GM19025 (cell line): ENCODE measurements at regions not wholly inside any gene's neighbourhood (a gene's known extent, or its start where the extent isn't known, plus 50 kb on each side); places are given as distances from the start of the nearest gene placed in this dataset.
A peak's percentile ranks its signal among the peaks of the same experiment; 100 is the strongest.

Experiments
- ATAC-seq: cut with Tn5 transposase; IDR thresholded peaks from one replicate; pipeline ENCODE4 v1.9.1; 2021; ENCODE audit warnings: mild to moderate bottlenecking, low read depth, moderate library complexity; ENCODE audit not compliant: unreplicated experiment

GRCh38 chrX:39309721-39310152, 508.5 kb downstream of the MID1IP1 start:
- no peak for ATAC-seq

- ATAC-seq = no peak
Observed at GRCh38 chrX:39310891-39311290, 509.6 kb downstream of the MID1IP1 start.

GRCh38 chrX:39311646-39312045, 510.4 kb downstream of the MID1IP1 start:
- ATAC-seq = no peak

- ATAC-seq = no peak
Observed at GRCh38 chrX:39313146-39313545, 511.9 kb downstream of the MID1IP1 start.

GRCh38 chrX:39318506-39319343, 517.5 kb downstream of the MID1IP1 start:
- ATAC-seq = no peak

- no peak for ATAC-seq
Observed at GRCh38 chrX:39320165-39320564, 518.9 kb downstream of the MID1IP1 start.

- no peak for ATAC-seq
Observed at GRCh38 chrX:39322496-39322895, 521.2 kb downstream of the MID1IP1 start.

GRCh38 chrX:39324233-39324930, 523.1 kb downstream of the MID1IP1 start:
- no peak for ATAC-seq

GRCh38 chrX:39327255-39327654, 526.0 kb downstream of the MID1IP1 start:
- ATAC-seq = no peak

GRCh38 chrX:39327705-39328104, 526.4 kb downstream of the MID1IP1 start:
- ATAC-seq = no peak

- no peak for ATAC-seq
Observed at GRCh38 chrX:39328661-39329060, 527.4 kb downstream of the MID1IP1 start.

GRCh38 chrX:39331082-39331704, 529.9 kb downstream of the MID1IP1 start:
- no peak for ATAC-seq

- no peak for ATAC-seq
Observed at GRCh38 chrX:39333451-39333850, 532.2 kb downstream of the MID1IP1 start.

- ATAC-seq = no peak
Observed at GRCh38 chrX:39335513-39336235, 534.4 kb downstream of the MID1IP1 start.

- peak; percentile 76 for ATAC-seq
Observed at GRCh38 chrX:39336671-39337311, 535.5 kb downstream of the MID1IP1 start.

GRCh38 chrX:39337451-39337850, 536.2 kb downstream of the MID1IP1 start:
- no peak for ATAC-seq

- ATAC-seq = no peak
Observed at GRCh38 chrX:39338583-39338982, 537.3 kb downstream of the MID1IP1 start.

GRCh38 chrX:39356119-39356807, 555.0 kb downstream of the MID1IP1 start:
- ATAC-seq = no peak

- no peak for ATAC-seq
Observed at GRCh38 chrX:39360101-39360500, 558.8 kb downstream of the MID1IP1 start.

GRCh38 chrX:39361736-39362135, 560.5 kb downstream of the MID1IP1 start:
- ATAC-seq = no peak
